G401 (cell line): ENCODE measurements at regions not wholly inside any gene's neighbourhood (a gene's known extent, or its start where the extent isn't known, plus 50 kb on each side); places are given as distances from the start of the nearest gene placed in this dataset.

Source experiments
- DNase-seq: peaks from one replicate; pipeline ENCODE4 v3.0.0-alpha.2; 2015; ENCODE audit warnings: low spot score
- in situ Hi-C: cut with HindIII; loops from 2 replicates; pipeline ENCODE4 v1.10.0; 2016; ENCODE audit warnings: low sequenced_read_pairs, mixed read lengths

GRCh38 chr13:109567315-109567714 is 219.1 kb downstream of the IRS2 start:
- no peak for DNase-seq
- in situ Hi-C loops, result no loop called here

- in situ Hi-C loops, result no loop called here
- DNase-seq, result no peak
Observed at GRCh38 chr13:109565877-109566276, 220.5 kb downstream of the IRS2 start.

GRCh38 chr13:109548374-109548773 is 238.0 kb downstream of the IRS2 start:
- no peak for DNase-seq
- in situ Hi-C loops, result no loop called here

- in situ Hi-C loops, result no loop called here
- DNase-seq, result no peak
Observed at GRCh38 chr13:109547942-109548341, 238.4 kb downstream of the IRS2 start.

- in situ Hi-C loops, result no loop called here
- DNase-seq, result no peak
Observed at GRCh38 chr13:109545931-109546330, 240.5 kb downstream of the IRS2 start.

GRCh38 chr13:109541081-109541480 is 245.3 kb downstream of the IRS2 start:
- no peak for DNase-seq
- in situ Hi-C loops, result no loop called here

- in situ Hi-C loops, result no loop called here
- DNase-seq, result no peak
Observed at GRCh38 chr13:109537584-109537983, 248.8 kb downstream of the IRS2 start.

- in situ Hi-C loops, result no loop called here
- DNase-seq, result no peak
Observed at GRCh38 chr13:109533350-109533749, 253.0 kb downstream of the IRS2 start.

- in situ Hi-C loops, result no loop called here
- no peak for DNase-seq
Observed at GRCh38 chr13:109529964-109530363, 256.4 kb downstream of the IRS2 start.

- no peak for DNase-seq
- in situ Hi-C loops, result no loop called here
Observed at GRCh38 chr13:109521719-109522118, 264.7 kb downstream of the IRS2 start.

- no peak for DNase-seq
Observed at GRCh38 chr13:109517517-109517916, 268.9 kb downstream of the IRS2 start.

GRCh38 chr13:109516186-109516585 is 270.2 kb downstream of the IRS2 start:
- in situ Hi-C loops, result no loop called here
- no peak for DNase-seq

More at GRCh38 chr13:109517517-109517916, 268.9 kb downstream of the IRS2 start:
- in situ Hi-C loops, result no loop called here

GRCh38 chr13:109510013-109510412 is 276.4 kb downstream of the IRS2 start:
- in situ Hi-C loops, result no loop called here

GRCh38 chr13:109509154-109509900 is 277.1 kb downstream of the IRS2 start:
- DNase-seq, result no peak
- in situ Hi-C loops, result no loop called here

More at GRCh38 chr13:109510013-109510412, 276.4 kb downstream of the IRS2 start:
- DNase-seq, result no peak

- DNase-seq, result no peak
Observed at GRCh38 chr13:109500146-109500773, 286.1 kb downstream of the IRS2 start.

GRCh38 chr13:109497917-109498316 is 288.5 kb downstream of the IRS2 start:
- in situ Hi-C loops, result no loop called here

More at GRCh38 chr13:109500146-109500773, 286.1 kb downstream of the IRS2 start:
- in situ Hi-C loops, result no loop called here

GRCh38 chr13:109496216-109496615 is 290.2 kb downstream of the IRS2 start:
- no peak for DNase-seq
- in situ Hi-C loops, result no loop called here

More at GRCh38 chr13:109497917-109498316, 288.5 kb downstream of the IRS2 start:
- no peak for DNase-seq

GRCh38 chr13:109494925-109495369 is 291.4 kb downstream of the IRS2 start:
- DNase-seq, result peak; percentile 6
- in situ Hi-C loops, result no loop called here

- no peak for DNase-seq
- in situ Hi-C loops, result no loop called here
Observed at GRCh38 chr13:109485136-109485794, 301.1 kb downstream of the IRS2 start.

- in situ Hi-C loops, result no loop called here
Observed at GRCh38 chr13:109483284-109483683, 303.1 kb downstream of the IRS2 start.

More at GRCh38 chr13:109483284-109483683, 303.1 kb downstream of the IRS2 start:
- peak; percentile 7 for DNase-seq
